ENCODE measurements at regions not wholly inside any gene's neighbourhood (a gene's known extent, or its start where the extent isn't known, plus 50 kb on each side); places are given as distances from the start of the nearest gene placed in this dataset.

DNA sequence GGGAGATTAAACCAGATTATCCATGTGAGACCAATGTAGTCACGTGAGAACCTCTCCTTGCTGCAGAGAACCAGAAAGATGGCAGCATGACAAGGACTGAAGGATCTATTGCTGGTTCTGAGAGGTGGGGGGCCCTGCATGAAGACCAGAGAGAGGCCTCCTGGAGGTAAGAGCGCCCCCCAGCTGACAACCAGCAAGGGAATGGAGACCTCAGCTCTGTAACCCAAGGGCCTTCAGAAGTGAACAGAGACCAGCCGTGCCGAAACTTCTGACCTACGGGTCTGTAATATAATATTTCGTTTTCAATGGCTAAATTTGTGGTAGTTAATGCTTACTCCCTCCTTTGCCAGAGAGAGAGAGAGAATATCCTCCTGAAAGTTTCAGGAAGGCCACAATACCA, 524.1 kb upstream of the TBX3 start:
- no peak for TF ChIP-seq GABPA (IDR thresholded peaks at IDR 0.05 in 1 of 2, conservative IDR thresholded peaks at IDR 0.05 in 1 of 2)
- TF ChIP-seq HNF4G (IDR thresholded peaks at IDR 0.05) = no peak
- no peak for TF ChIP-seq CTCF (IDR thresholded peaks at IDR 0.05; ENCODE audit: low read depth, low read length, missing input control)
- TF ChIP-seq REST (IDR thresholded peaks at IDR 0.05) = no peak
- TF ChIP-seq EGR1 (IDR thresholded peaks at IDR 0.05; ENCODE audit: low read depth in 2 of 2) = no peak
- TF ChIP-seq ATF3 (IDR thresholded peaks at IDR 0.05) = no peak

Measured in liver (tissue), 3 donors.